Astrocyte (in vitro differentiated cells and primary cell): ENCODE measurements at regions not wholly inside any gene's neighbourhood (a gene's known extent, or its start where the extent isn't known, plus 50 kb on each side); places are given as distances from the start of the nearest gene placed in this dataset.

Experiments
- DNase-seq: peaks from one replicate; pipeline ENCODE4 v3.0.0-alpha.2; 2010; ENCODE audit warnings: low read depth
- FAIRE-seq: peaks from 2 replicates; lab custom pipeline; 2011; peaks lifted over from hg19 to GRCh38; lab: Jason Lieb, UNC
- H2AFZ ChIP-seq: 2 replicates; pipeline ENCODE4 v1.6.0; 2012; ENCODE audit warnings: low read depth, low read length, inconsistent platforms
- H3K27ac ChIP-seq: 2 replicates; pipeline ENCODE4 v1.5.1; 2011; ENCODE audit warnings: low read depth, low read length, inconsistent platforms
- H3K27me3 ChIP-seq: 2 replicates; pipeline ENCODE4 v1.6.0; 2011; ENCODE audit warnings: low read length, inconsistent platforms; ENCODE audit not compliant: insufficient read depth
- H3K36me3 ChIP-seq: 2 replicates; pipeline ENCODE4 v1.5.1; 2011; ENCODE audit warnings: low read length, inconsistent platforms; ENCODE audit not compliant: insufficient read depth
- H3K4me1 ChIP-seq: 2 replicates; pipeline ENCODE4 v1.5.1; 2011; ENCODE audit warnings: low read length, inconsistent platforms; ENCODE audit not compliant: insufficient read depth
- H3K4me2 ChIP-seq: 2 replicates; pipeline ENCODE4 v1.6.0; 2012; ENCODE audit warnings: low read length, inconsistent platforms
- H3K4me3 ChIP-seq: 2 replicates; pipeline ENCODE4 v1.5.1; 2011; ENCODE audit warnings: low read depth, mild to moderate bottlenecking, low read length, inconsistent platforms; ENCODE audit not compliant: insufficient read depth
- H3K79me2 ChIP-seq: 2 replicates; pipeline ENCODE4 v1.6.0; 2012; ENCODE audit warnings: mild to moderate bottlenecking, low read length, inconsistent platforms; ENCODE audit not compliant: insufficient read depth
- H3K9ac ChIP-seq: 2 replicates; pipeline ENCODE4 v1.6.0; 2012; ENCODE audit warnings: mild to moderate bottlenecking, low read length, inconsistent platforms
- H3K9me3 ChIP-seq: 2 replicates; pipeline ENCODE4 v1.5.1; 2012; ENCODE audit warnings: low read depth, mild to moderate bottlenecking, low read length, inconsistent platforms; ENCODE audit not compliant: insufficient read depth
- H4K20me1 ChIP-seq: 2 replicates; pipeline ENCODE4 v1.6.0; 2012; ENCODE audit warnings: low read length, inconsistent platforms; ENCODE audit not compliant: insufficient read depth
- H3K27ac Mint-ChIP-seq: one replicate; pipeline ENCODE4 v1.8.0; 2021; ENCODE audit warnings: mild to moderate bottlenecking, mixed read lengths; ENCODE audit not compliant: unreplicated experiment
- H3K27me3 Mint-ChIP-seq: one replicate; pipeline ENCODE4 v1.8.0; 2021; ENCODE audit warnings: low read depth, mixed read lengths; ENCODE audit not compliant: unreplicated experiment
- H3K36me3 Mint-ChIP-seq: one replicate; pipeline ENCODE4 v1.8.0; 2021; ENCODE audit warnings: low read depth, mixed read lengths; ENCODE audit not compliant: unreplicated experiment
- H3K4me1 Mint-ChIP-seq: one replicate; pipeline ENCODE4 v1.8.0; 2021; ENCODE audit warnings: low read depth, mixed read lengths; ENCODE audit not compliant: unreplicated experiment
- H3K4me3 Mint-ChIP-seq: one replicate; pipeline ENCODE4 v1.8.0; 2021; ENCODE audit warnings: mild to moderate bottlenecking, moderate library complexity, mixed read lengths; ENCODE audit not compliant: unreplicated experiment
- H3K9me3 Mint-ChIP-seq: one replicate; pipeline ENCODE4 v1.8.0; 2021; ENCODE audit warnings: mild to moderate bottlenecking, mixed read lengths; ENCODE audit not compliant: unreplicated experiment
- CTCF ChIP-seq: IDR thresholded peaks from 2 replicates; pipeline ENCODE4 v1.5.1; 2011; ENCODE audit warnings: low read depth, mild to moderate bottlenecking, inconsistent platforms, low read length, moderate library complexity; ENCODE audit not compliant: insufficient read depth
- EZH2 ChIP-seq: IDR thresholded peaks from 2 replicates; pipeline ENCODE4 v1.6.1; 2012; ENCODE audit warnings: mild to moderate bottlenecking, low read length, inconsistent platforms; ENCODE audit not compliant: insufficient read depth

GRCh38 chr1:8179132-8179793, 138.7 kb upstream of the SLC45A1 start:
- no peak overlapping the region for H3K4me3 Mint-ChIP-seq
- TF ChIP-seq CTCF (no peak), EZH2 (no peak)
- H3K79me2 ChIP-seq = no peaks in the 10 kb centered on the region
- no peaks in the 10 kb centered on the region for H3K27me3 Mint-ChIP-seq
- no peaks in the 10 kb centered on the region for H3K27me3 ChIP-seq
- H3K27ac Mint-ChIP-seq = no peak overlapping the region
- H3K36me3 ChIP-seq = no peaks in the 10 kb centered on the region
- peaks cover 8% of the 10 kb centered on the region for H3K9me3 ChIP-seq
- H3K4me1 ChIP-seq = peaks cover 13% of the 10 kb centered on the region
- H4K20me1 ChIP-seq = no peaks in the 10 kb centered on the region
- H3K4me3 ChIP-seq = no peak overlapping the region
- no peak overlapping the region for H3K9ac ChIP-seq
- H3K36me3 Mint-ChIP-seq = no peaks in the 10 kb centered on the region
- H3K4me1 Mint-ChIP-seq = peaks cover 13% of the 10 kb centered on the region
- H3K27ac ChIP-seq = no peak overlapping the region
- no peak overlapping the region for H2AFZ ChIP-seq
- no peak overlapping the region for H3K4me2 ChIP-seq
- DNase-seq (no peak), FAIRE-seq (no peak)
- H3K9me3 Mint-ChIP-seq = peaks cover 7% of the 10 kb centered on the region

- no peak for FAIRE-seq
- DNase-seq = no peak
- Histone ChIP-seq H3K79me2 (no peaks in the 10 kb centered on the region), H3K36me3 (no peaks in the 10 kb centered on the region), H3K9ac (no peak overlapping the region), H3K4me1 (no peaks in the 10 kb centered on the region), H3K27ac (no peak overlapping the region), H3K4me3 (no peak overlapping the region), H4K20me1 (no peaks in the 10 kb centered on the region), H2AFZ (no peak overlapping the region), H3K27me3 (no peaks in the 10 kb centered on the region), H3K4me2 (no peak overlapping the region), H3K9me3 (peaks cover 8% of the 10 kb centered on the region)
- H3K36me3 Mint-ChIP-seq = no peaks in the 10 kb centered on the region
- H3K4me1 Mint-ChIP-seq = no peaks in the 10 kb centered on the region
- no peak overlapping the region for H3K4me3 Mint-ChIP-seq
- H3K9me3 Mint-ChIP-seq = peaks cover 7% of the 10 kb centered on the region
- TF ChIP-seq EZH2 (no peak), CTCF (no peak)
- H3K27ac Mint-ChIP-seq = no peak overlapping the region
- H3K27me3 Mint-ChIP-seq = no peaks in the 10 kb centered on the region
Observed at GRCh38 chr1:8176279-8176678, 141.6 kb upstream of the SLC45A1 start.

- H4K20me1 ChIP-seq = no peaks in the 10 kb centered on the region
- H3K27ac ChIP-seq = no peak overlapping the region
- FAIRE-seq (no peak), DNase-seq (no peak)
- H3K4me3 ChIP-seq = no peak overlapping the region
- peaks cover 8% of the 10 kb centered on the region for H3K9me3 ChIP-seq
- no peaks in the 10 kb centered on the region for H3K36me3 ChIP-seq
- H3K9ac ChIP-seq = no peak overlapping the region
- Mint-ChIP-seq H3K27ac (no peak overlapping the region), H3K9me3 (peaks cover 7% of the 10 kb centered on the region), H3K27me3 (no peaks in the 10 kb centered on the region), H3K36me3 (no peaks in the 10 kb centered on the region), H3K4me1 (peaks cover under 1% of the 10 kb centered on the region), H3K4me3 (no peak overlapping the region)
- no peak overlapping the region for H3K4me2 ChIP-seq
- no peak for TF ChIP-seq EZH2
- no peak for TF ChIP-seq CTCF
- H3K4me1 ChIP-seq = peaks cover 8% of the 10 kb centered on the region
- no peak overlapping the region for H2AFZ ChIP-seq
- no peaks in the 10 kb centered on the region for H3K27me3 ChIP-seq
- no peaks in the 10 kb centered on the region for H3K79me2 ChIP-seq
Observed at GRCh38 chr1:8174807-8175206, 143.1 kb upstream of the SLC45A1 start.
